ENCODE measurements at regions not wholly inside any gene's neighbourhood (a gene's known extent, or its start where the extent isn't known, plus 50 kb on each side); places are given as distances from the start of the nearest gene placed in this dataset.

DNA sequence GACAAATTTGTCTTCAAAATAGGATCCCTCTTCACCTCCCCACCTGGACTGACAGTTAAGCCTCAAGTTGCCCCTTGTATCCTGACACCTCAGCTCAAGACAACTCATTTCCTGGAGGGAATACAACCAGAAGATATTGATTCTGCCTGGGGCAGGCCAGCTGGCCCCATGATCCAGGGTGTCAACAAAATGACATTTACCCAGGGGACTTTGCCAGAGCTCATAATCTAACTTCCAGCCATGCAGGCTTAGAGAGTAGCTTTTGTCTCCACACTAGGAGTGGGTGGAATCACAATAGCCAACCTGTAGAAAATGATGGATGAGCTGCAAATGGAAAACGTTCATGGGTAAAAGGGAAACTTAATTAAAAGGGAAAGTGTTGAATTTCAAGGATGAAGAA is 220.1 kb upstream of the DPP10 start:
- TF ChIP-seq, protein P1, sequence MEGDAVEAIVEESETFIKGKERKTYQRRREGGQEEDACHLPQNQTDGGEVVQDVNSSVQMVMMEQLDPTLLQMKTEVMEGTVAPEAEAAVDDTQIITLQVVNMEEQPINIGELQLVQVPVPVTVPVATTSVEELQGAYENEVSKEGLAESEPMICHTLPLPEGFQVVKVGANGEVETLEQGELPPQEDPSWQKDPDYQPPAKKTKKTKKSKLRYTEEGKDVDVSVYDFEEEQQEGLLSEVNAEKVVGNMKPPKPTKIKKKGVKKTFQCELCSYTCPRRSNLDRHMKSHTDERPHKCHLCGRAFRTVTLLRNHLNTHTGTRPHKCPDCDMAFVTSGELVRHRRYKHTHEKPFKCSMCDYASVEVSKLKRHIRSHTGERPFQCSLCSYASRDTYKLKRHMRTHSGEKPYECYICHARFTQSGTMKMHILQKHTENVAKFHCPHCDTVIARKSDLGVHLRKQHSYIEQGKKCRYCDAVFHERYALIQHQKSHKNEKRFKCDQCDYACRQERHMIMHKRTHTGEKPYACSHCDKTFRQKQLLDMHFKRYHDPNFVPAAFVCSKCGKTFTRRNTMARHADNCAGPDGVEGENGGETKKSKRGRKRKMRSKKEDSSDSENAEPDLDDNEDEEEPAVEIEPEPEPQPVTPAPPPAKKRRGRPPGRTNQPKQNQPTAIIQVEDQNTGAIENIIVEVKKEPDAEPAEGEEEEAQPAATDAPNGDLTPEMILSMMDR (IDR thresholded peaks at IDR 0.05; ENCODE audit: control extremely low read depth, extremely low read depth), result no peak
- 6 to 7% methylated on average over 1 of the region's 1 CpG for WGBS, 2 donors
- Histone ChIP-seq H3K4me1 (ENCODE audit: control insufficient read depth in 5 of 5, insufficient read depth in 5 of 5, low read length in 5 of 5) (peaks cover 0 to 24% (median 13%) of the 10 kb centered on the region in 5 donors), H3K9ac (ENCODE audit: insufficient read depth in 1 of 2, low read length in 2 of 2) (no peak overlapping the region), H3K27me3 (ENCODE audit: control insufficient read depth in 3 of 3, insufficient read depth in 3 of 3, low read length in 2 of 3) (no peaks in the 10 kb centered on the region), H3K9me3 (ENCODE audit: control insufficient read depth in 4 of 4, insufficient read depth in 3 of 4, low read length in 3 of 4) (no peaks in the 10 kb centered on the region), H3K27ac (ENCODE audit: low read depth in 1 of 2, low read length in 1 of 2) (no peak overlapping the region), H3K4me3 (no peak overlapping the region), H3K36me3 (ENCODE audit: control insufficient read depth in 4 of 4, insufficient read depth in 4 of 4, low read length in 4 of 4) (no peaks in the 10 kb centered on the region)
- ATAC-seq (ENCODE audit: insufficient read depth, low FRiP score) (no peak), DNase-seq (no peak)

DNA sequence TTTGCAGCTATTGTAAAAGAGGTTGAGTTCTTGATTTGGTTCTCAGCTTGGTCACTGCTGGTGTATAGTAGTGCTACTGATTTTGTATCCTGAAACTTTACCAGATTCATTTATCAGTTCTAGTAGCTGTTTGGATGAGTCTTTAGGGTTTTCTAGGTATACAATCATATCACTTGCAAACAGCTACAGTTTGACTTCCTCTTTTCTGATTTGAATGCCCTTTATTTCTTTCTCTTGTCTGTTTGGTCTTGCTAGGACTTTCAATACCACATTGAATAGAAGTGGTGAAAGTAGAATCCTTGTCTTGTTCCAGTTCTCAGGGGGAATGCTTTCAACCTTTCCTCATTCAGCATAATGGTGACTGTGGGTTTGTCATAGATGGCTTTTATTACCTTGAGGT is 210.5 kb upstream of the DPP10 start:
- no peak overlapping the region for H3K4me3 ChIP-seq
- H3K27ac ChIP-seq (ENCODE audit: low read depth in 1 of 2, low read length in 1 of 2), result no peak overlapping the region
- no peak overlapping the region for H3K9ac ChIP-seq (ENCODE audit: insufficient read depth in 1 of 2, low read length in 2 of 2)
- H3K4me1 ChIP-seq (ENCODE audit: control insufficient read depth in 5 of 5, insufficient read depth in 5 of 5, low read length in 5 of 5), result no peaks in the 10 kb centered on the region
- TF ChIP-seq, protein P1 (IDR thresholded peaks at IDR 0.05; ENCODE audit: control extremely low read depth, extremely low read depth), result no peak
- ATAC-seq (ENCODE audit: insufficient read depth, low FRiP score) (no peak), DNase-seq (no peak)
- H3K9me3 ChIP-seq (ENCODE audit: control insufficient read depth in 4 of 4, insufficient read depth in 3 of 4, low read length in 3 of 4), result peaks cover 0 to 10% (median 2%) of the 10 kb centered on the region in 4 donors
- H3K27me3 ChIP-seq (ENCODE audit: control insufficient read depth in 3 of 3, insufficient read depth in 3 of 3, low read length in 2 of 3), result no peaks in the 10 kb centered on the region
- H3K36me3 ChIP-seq (ENCODE audit: control insufficient read depth in 4 of 4, insufficient read depth in 4 of 4, low read length in 4 of 4), result no peaks in the 10 kb centered on the region

DNA sequence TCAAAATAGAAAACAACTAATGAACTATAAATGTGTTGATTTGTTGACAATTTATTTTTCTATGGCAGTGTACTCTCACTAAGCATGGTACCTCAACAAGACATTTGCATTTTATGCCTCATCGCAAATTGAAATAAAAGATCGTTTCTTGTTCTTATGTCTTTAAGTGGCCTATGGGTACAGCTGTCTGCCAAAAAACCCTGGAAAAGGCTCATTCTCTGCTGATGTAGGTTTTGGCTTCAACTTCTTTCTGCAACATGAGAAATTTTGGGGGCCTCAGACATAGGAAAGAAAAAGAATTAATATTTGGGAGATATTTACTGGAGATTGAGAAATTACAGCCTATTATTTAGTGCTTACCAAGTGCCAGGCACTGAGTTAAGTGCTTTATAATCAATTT is 205.1 kb upstream of the DPP10 start:
- Histone ChIP-seq H3K27ac (ENCODE audit: low read depth in 1 of 2, low read length in 1 of 2) (no peak overlapping the region), H3K9me3 (ENCODE audit: control insufficient read depth in 4 of 4, insufficient read depth in 3 of 4, low read length in 3 of 4) (peaks cover 0 to 10% (median 2%) of the 10 kb centered on the region in 4 donors), H3K4me3 (no peak overlapping the region), H3K36me3 (ENCODE audit: control insufficient read depth in 4 of 4, insufficient read depth in 4 of 4, low read length in 4 of 4) (no peaks in the 10 kb centered on the region), H3K4me1 (ENCODE audit: control insufficient read depth in 5 of 5, insufficient read depth in 5 of 5, low read length in 5 of 5) (no peaks in the 10 kb centered on the region), H3K27me3 (ENCODE audit: control insufficient read depth in 3 of 3, insufficient read depth in 3 of 3, low read length in 2 of 3) (no peaks in the 10 kb centered on the region), H3K9ac (ENCODE audit: insufficient read depth in 1 of 2, low read length in 2 of 2) (no peak overlapping the region)
- TF ChIP-seq, protein P1 (IDR thresholded peaks at IDR 0.05; ENCODE audit: control extremely low read depth, extremely low read depth), result no peak
- ATAC-seq (ENCODE audit: insufficient read depth, low FRiP score) (no peak), DNase-seq (no peak)
- 84 to 91% methylated on average over 2 of the region's 2 CpGs for WGBS, 2 donors

DNA sequence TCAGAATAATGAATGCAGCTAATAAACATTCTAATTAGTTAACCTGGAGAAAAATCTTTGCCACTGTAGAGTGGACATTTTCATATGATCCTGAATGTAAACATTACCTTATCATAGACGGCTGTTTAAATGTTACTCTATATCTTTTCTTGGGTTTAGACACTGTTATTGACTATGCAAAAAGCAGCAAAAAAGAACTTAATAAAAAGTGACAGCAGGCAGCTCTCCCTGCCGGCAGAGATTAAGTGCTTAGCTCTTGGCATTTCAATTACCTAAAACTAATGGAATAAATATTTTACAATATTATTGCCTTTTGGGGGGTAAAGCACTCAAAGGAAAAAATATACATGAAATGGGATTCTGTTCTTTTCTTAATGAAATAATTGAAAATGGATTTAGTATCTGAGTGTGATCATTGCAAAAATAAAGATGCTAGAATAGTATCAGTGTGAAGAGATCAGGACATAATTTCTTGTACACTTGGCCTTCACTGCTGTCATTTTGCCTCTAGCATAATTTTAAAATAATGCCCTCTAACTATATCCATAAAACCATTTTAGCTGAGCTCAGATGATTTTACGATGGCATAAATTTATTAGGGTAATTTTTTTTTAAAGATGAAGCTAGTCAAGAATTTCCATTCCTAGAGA is 203.4 kb upstream of the DPP10 start:
- no peak overlapping the region for H3K4me3 ChIP-seq
- 58 to 78% methylated on average over 3 of the region's 3 CpGs for WGBS, 2 donors
- ATAC-seq (ENCODE audit: insufficient read depth, low FRiP score) (no peak), DNase-seq (no peak)
- TF ChIP-seq, protein P1 (IDR thresholded peaks at IDR 0.05; ENCODE audit: control extremely low read depth, extremely low read depth), result no peak
- H3K36me3 ChIP-seq (ENCODE audit: control insufficient read depth in 4 of 4, insufficient read depth in 4 of 4, low read length in 4 of 4), result no peaks in the 10 kb centered on the region
- H3K27ac ChIP-seq (ENCODE audit: low read depth in 1 of 2, low read length in 1 of 2), result no peak overlapping the region
- no peaks in the 10 kb centered on the region for H3K27me3 ChIP-seq (ENCODE audit: control insufficient read depth in 3 of 3, insufficient read depth in 3 of 3, low read length in 2 of 3)
- H3K9me3 ChIP-seq (ENCODE audit: control insufficient read depth in 4 of 4, insufficient read depth in 3 of 4, low read length in 3 of 4), result peaks cover 0 to 7% (median under 1%) of the 10 kb centered on the region in 4 donors
- no peak overlapping the region for H3K9ac ChIP-seq (ENCODE audit: insufficient read depth in 1 of 2, low read length in 2 of 2)
- H3K4me1 ChIP-seq (ENCODE audit: control insufficient read depth in 5 of 5, insufficient read depth in 5 of 5, low read length in 5 of 5), result no peaks in the 10 kb centered on the region

All from lung (tissue), 11 donors.